Trophoblast cell (in vitro differentiated cells and primary cell): ENCODE measurements at regions not wholly inside any gene's neighbourhood (a gene's known extent, or its start where the extent isn't known, plus 50 kb on each side); places are given as distances from the start of the nearest gene placed in this dataset.

Source experiments
- DNase-seq, 2 donors: peaks; one replicate each; pipeline ENCODE4 v3.0.0-alpha.2; 2016
- H2AFZ ChIP-seq: 2 replicates; pipeline ENCODE4 v1.6.1; 2013; ENCODE audit warnings: low read length, moderate library complexity, mild to moderate bottlenecking; ENCODE audit not compliant: insufficient read depth, poor library complexity
- H2AK5ac ChIP-seq: 2 replicates; pipeline ENCODE4 v1.6.1; 2013; ENCODE audit warnings: mild to moderate bottlenecking, low read length
- H2BK120ac ChIP-seq: 2 replicates; pipeline ENCODE4 v1.6.1; 2013; ENCODE audit warnings: low read length, mild to moderate bottlenecking, moderate library complexity; ENCODE audit not compliant: insufficient read depth, poor library complexity
- H2BK12ac ChIP-seq: 2 replicates; pipeline ENCODE4 v1.6.1; 2013; ENCODE audit warnings: mild to moderate bottlenecking, low read length, moderate library complexity
- H2BK5ac ChIP-seq: 2 replicates; pipeline ENCODE4 v1.6.1; 2013; ENCODE audit warnings: low read length, low read depth, moderate library complexity, mild to moderate bottlenecking; ENCODE audit not compliant: poor library complexity
- H3K14ac ChIP-seq: 2 replicates; pipeline ENCODE4 v1.6.1; 2013; ENCODE audit warnings: mild to moderate bottlenecking, low read length
- H3K18ac ChIP-seq: 2 replicates; pipeline ENCODE4 v1.6.1; 2013; ENCODE audit warnings: mild to moderate bottlenecking, low read length
- H3K23ac ChIP-seq: 2 replicates; pipeline ENCODE4 v1.6.1; 2013; ENCODE audit warnings: low read length
- H3K27ac ChIP-seq: 2 replicates; pipeline ENCODE4 v1.5.1; 2013; ENCODE audit warnings: low read depth, mild to moderate bottlenecking, inconsistent platforms, low read length, moderate library complexity
- H3K27me3 ChIP-seq: 2 replicates; pipeline ENCODE4 v1.6.1; 2013; ENCODE audit warnings: inconsistent platforms, mild to moderate bottlenecking, low read length, moderate library complexity; ENCODE audit not compliant: insufficient read depth
- H3K36me3 ChIP-seq, 2 experiments: 1 replicate in 1 of 2; 2 replicates in 1 of 2; pipeline ENCODE4 v1.6.1; 2013; ENCODE audit warnings: low read length in 2 of 2, mild to moderate bottlenecking in 2 of 2, moderate library complexity in 1 of 2; ENCODE audit not compliant: insufficient read depth in 2 of 2, control insufficient read depth in 1 of 2
- H3K4ac ChIP-seq: 2 replicates; pipeline ENCODE4 v1.6.1; 2013; ENCODE audit warnings: low read depth, mild to moderate bottlenecking, low read length, moderate library complexity
- H3K4me1 ChIP-seq, 2 experiments: 1 replicate in 1 of 2; 2 replicates in 1 of 2; pipeline ENCODE4 v1.6.1; 2013; ENCODE audit warnings: low read length in 2 of 2, mild to moderate bottlenecking in 2 of 2, moderate library complexity in 1 of 2; ENCODE audit not compliant: insufficient read depth in 2 of 2, control insufficient read depth in 1 of 2
- H3K4me2 ChIP-seq: 2 replicates; pipeline ENCODE4 v1.6.1; 2013; ENCODE audit warnings: inconsistent platforms, mild to moderate bottlenecking, low read length, moderate library complexity
- H3K4me3 ChIP-seq: 2 replicates; pipeline ENCODE4 v1.5.1; 2013; ENCODE audit warnings: mild to moderate bottlenecking, low read depth, low read length, inconsistent platforms
- H3K79me1 ChIP-seq: one replicate; pipeline ENCODE4 v1.6.1; 2013; ENCODE audit warnings: low read length
- H3K79me2 ChIP-seq: 2 replicates; pipeline ENCODE4 v1.6.1; 2013; ENCODE audit warnings: low read length, mild to moderate bottlenecking; ENCODE audit not compliant: control insufficient read depth, insufficient read depth, poor library complexity
- H3K9ac ChIP-seq: 2 replicates; pipeline ENCODE4 v1.6.1; 2013; ENCODE audit warnings: mild to moderate bottlenecking, low read length
- H3K9me3 ChIP-seq: 2 replicates; pipeline ENCODE4 v1.6.1; 2013; ENCODE audit warnings: low read depth, mild to moderate bottlenecking, control low read depth, inconsistent platforms, low read length; ENCODE audit not compliant: insufficient read depth
- H4K12ac ChIP-seq: 2 replicates; pipeline ENCODE4 v1.6.1; 2013; ENCODE audit warnings: low read depth, mild to moderate bottlenecking, low read length, moderate library complexity
- H4K8ac ChIP-seq: 2 replicates; pipeline ENCODE4 v1.6.1; 2013; ENCODE audit warnings: low read depth, mild to moderate bottlenecking, low read length, moderate library complexity
- H4K91ac ChIP-seq: one replicate; pipeline ENCODE4 v1.6.1; 2013; ENCODE audit warnings: low read depth, mild to moderate bottlenecking, low read length, moderate library complexity
- WGBS: extraction: QIAGEN DNeasy Blood & Tissue Kit; methylation state at CpG from one replicate; pipeline ENCODE4 v1.1.7; 2013; ENCODE audit warnings: missing lambda C conversion rate; ENCODE audit not compliant: insufficient read length, insufficient coverage; ENCODE audit errors: extremely low coverage; 5-methylcytosine and 5-hydroxymethylcytosine counted together

GRCh38 chr10:35705051-35705450 is 63.0 kb upstream of the FZD8 start:
- no peak overlapping the region for H3K4ac ChIP-seq
- no peaks in the 10 kb centered on the region for H3K79me2 ChIP-seq
- no peak overlapping the region for H2BK12ac ChIP-seq
- H3K18ac ChIP-seq: no peak overlapping the region
- no peak overlapping the region for H4K91ac ChIP-seq
- DNase-seq: no peak
- no peak overlapping the region for H3K14ac ChIP-seq
- no peaks in the 10 kb centered on the region for H3K36me3 ChIP-seq
- no peak overlapping the region for H2AK5ac ChIP-seq
- no peak overlapping the region for H2AFZ ChIP-seq
- WGBS: no CpG with 5 or more reads among the region's 5 CpGs
- no peak overlapping the region for H2BK120ac ChIP-seq
- no peaks in the 10 kb centered on the region for H3K4me1 ChIP-seq
- no peak overlapping the region for H4K12ac ChIP-seq
- no peaks in the 10 kb centered on the region for H3K27me3 ChIP-seq
- H3K9me3 ChIP-seq: peaks cover 3% of the 10 kb centered on the region
- H4K8ac ChIP-seq: no peak overlapping the region
- no peak overlapping the region for H2BK5ac ChIP-seq
- no peak overlapping the region for H3K9ac ChIP-seq
- H3K4me3 ChIP-seq: no peak overlapping the region
- H3K27ac ChIP-seq: no peak overlapping the region
- no peak overlapping the region for H3K23ac ChIP-seq
- no peak overlapping the region for H3K4me2 ChIP-seq
- H3K79me1 ChIP-seq: no peaks in the 10 kb centered on the region

GRCh38 chr10:35704401-35704800 is 62.3 kb upstream of the FZD8 start:
- H3K4me1 ChIP-seq: no peaks in the 10 kb centered on the region
- H3K9ac ChIP-seq: no peak overlapping the region
- no peak for DNase-seq
- peaks cover 3% of the 10 kb centered on the region for H3K9me3 ChIP-seq
- no peak overlapping the region for H4K12ac ChIP-seq
- H3K14ac ChIP-seq: no peak overlapping the region
- H3K27me3 ChIP-seq: no peaks in the 10 kb centered on the region
- no peak overlapping the region for H3K4ac ChIP-seq
- no peak overlapping the region for H2BK5ac ChIP-seq
- no peak overlapping the region for H3K4me3 ChIP-seq
- H2BK12ac ChIP-seq: no peak overlapping the region
- no peak overlapping the region for H4K91ac ChIP-seq
- H3K79me2 ChIP-seq: no peaks in the 10 kb centered on the region
- H3K4me2 ChIP-seq: no peak overlapping the region
- H2BK120ac ChIP-seq: no peak overlapping the region
- no peak overlapping the region for H3K18ac ChIP-seq
- no peak overlapping the region for H2AK5ac ChIP-seq
- H3K79me1 ChIP-seq: no peaks in the 10 kb centered on the region
- no peak overlapping the region for H2AFZ ChIP-seq
- no peak overlapping the region for H4K8ac ChIP-seq
- H3K23ac ChIP-seq: no peak overlapping the region
- H3K27ac ChIP-seq: no peak overlapping the region
- H3K36me3 ChIP-seq: no peaks in the 10 kb centered on the region

GRCh38 chr10:35700487-35700882 is 58.4 kb upstream of the FZD8 start:
- Histone ChIP-seq H4K12ac (no peak overlapping the region), H2BK120ac (no peak overlapping the region), H3K14ac (no peak overlapping the region), H4K91ac (no peak overlapping the region), H2BK5ac (no peak overlapping the region), H3K18ac (no peak overlapping the region), H3K9ac (no peak overlapping the region), H3K4ac (no peak overlapping the region), H3K27ac (no peak overlapping the region), H3K23ac (no peak overlapping the region), H4K8ac (no peak overlapping the region), H3K27me3 (no peaks in the 10 kb centered on the region), H2AK5ac (no peak overlapping the region), H3K9me3 (peaks cover 3% of the 10 kb centered on the region), H3K4me2 (no peak overlapping the region), H2AFZ (no peak overlapping the region), H3K4me1 (no peaks in the 10 kb centered on the region), H3K4me3 (peak overlapping the region; percentile 33), H3K79me1 (no peaks in the 10 kb centered on the region), H2BK12ac (no peak overlapping the region), H3K79me2 (no peaks in the 10 kb centered on the region), H3K36me3 (no peaks in the 10 kb centered on the region)
- DNase-seq: no peak
- WGBS: no CpG with 5 or more reads among the region's 12 CpGs

DNA sequence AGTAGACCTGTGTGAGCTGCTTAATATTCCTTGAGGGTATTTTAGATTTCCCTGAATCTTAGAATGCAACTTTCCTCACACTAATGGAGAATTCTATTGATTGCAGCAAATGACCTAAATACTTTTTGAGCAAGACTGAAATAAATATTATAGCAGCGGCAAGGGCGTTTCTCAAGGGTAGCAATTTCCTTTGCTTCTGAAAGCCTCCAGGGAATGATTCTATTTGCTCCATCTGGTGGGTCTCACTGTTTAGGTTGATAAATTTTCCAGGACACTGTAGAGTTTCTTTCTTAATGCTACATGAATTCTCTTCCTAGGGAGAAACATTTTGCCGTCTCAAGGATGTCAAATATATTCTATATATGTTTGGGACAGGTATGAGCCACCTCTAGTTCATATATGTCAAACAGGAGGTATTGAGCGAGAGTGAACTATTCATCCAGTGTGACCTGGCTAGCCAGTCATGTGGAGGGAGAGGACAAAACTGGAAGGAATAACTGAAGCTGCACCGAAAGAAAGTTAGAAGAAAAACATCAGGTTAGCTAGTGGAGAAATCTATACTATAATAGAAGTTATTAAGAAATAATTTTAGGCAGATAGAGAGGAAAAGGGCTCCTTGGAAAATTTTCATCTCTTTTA is 57.9 kb upstream of the FZD8 start:
- DNase-seq: no peak
- Histone ChIP-seq H3K4me1 (no peaks in the 10 kb centered on the region), H3K4me3 (no peak overlapping the region), H3K9ac (no peak overlapping the region), H3K79me2 (no peaks in the 10 kb centered on the region), H3K79me1 (no peaks in the 10 kb centered on the region), H3K4ac (no peak overlapping the region), H3K27me3 (no peaks in the 10 kb centered on the region), H4K8ac (no peak overlapping the region), H3K4me2 (no peak overlapping the region), H2BK12ac (no peak overlapping the region), H2AK5ac (no peak overlapping the region), H3K14ac (no peak overlapping the region), H2AFZ (no peak overlapping the region), H3K18ac (no peak overlapping the region), H4K12ac (no peak overlapping the region), H2BK120ac (no peak overlapping the region), H3K27ac (no peak overlapping the region), H3K9me3 (peaks cover 3% of the 10 kb centered on the region), H3K36me3 (no peaks in the 10 kb centered on the region), H3K23ac (no peak overlapping the region), H4K91ac (no peak overlapping the region), H2BK5ac (no peak overlapping the region)
- WGBS: no CpG with 5 or more reads among the region's 5 CpGs
